ENCODE measurements at regions not wholly inside any gene's neighbourhood (a gene's known extent, or its start where the extent isn't known, plus 50 kb on each side); places are given as distances from the start of the nearest gene placed in this dataset.
"Not testable (repeated sequence)": the region's sequence is repeated elsewhere in the genome, so short reads cannot be mapped to it uniquely, and the experiment has no call there.

GRCh38 chr13:88707646-88708045 is 1036.5 kb downstream of the SLITRK5 start:
- ChIA-PET POLR2A (ENCODE audit: low non-redundant PET) (no interaction called here), CTCF (no interaction called here)
- H3K27ac ChIP-seq, result no peak overlapping the region
- TF ChIP-seq CTCF (conservative IDR thresholded peaks at IDR 0.05; ENCODE audit: low read depth), result no peak
- DNase-seq (ENCODE audit: low spot score), result no peak

GRCh38 chr13:88717946-88718345 is 1046.8 kb downstream of the SLITRK5 start:
- no peak overlapping the region for H3K27ac ChIP-seq
- ChIA-PET POLR2A (ENCODE audit: low non-redundant PET) (no interaction called here), CTCF (no interaction called here)
- no peak for DNase-seq (ENCODE audit: low spot score)
- no peak for TF ChIP-seq CTCF (conservative IDR thresholded peaks at IDR 0.05; ENCODE audit: low read depth)

- POLR2A ChIA-PET (ENCODE audit: low non-redundant PET), result no interaction called here
- no peak overlapping the region for H3K27ac ChIP-seq
- CTCF ChIA-PET, result no interaction called here
- TF ChIP-seq CTCF (conservative IDR thresholded peaks at IDR 0.05; ENCODE audit: low read depth), result no peak
- no peak for DNase-seq (ENCODE audit: low spot score)
These were observed 1047.6 kb downstream of the SLITRK5 start for GRCh38 chr13:88718781-88719180.

- H3K27ac ChIP-seq, result no peak overlapping the region
- TF ChIP-seq CTCF (conservative IDR thresholded peaks at IDR 0.05; ENCODE audit: low read depth), result no peak
- ChIA-PET POLR2A (ENCODE audit: low non-redundant PET) (no interaction called here), CTCF (no interaction called here)
- no peak for DNase-seq (ENCODE audit: low spot score)
These were observed 1054.9 kb downstream of the SLITRK5 start for GRCh38 chr13:88726075-88726474.

GRCh38 chr13:88727236-88727635 is 1056.1 kb downstream of the SLITRK5 start:
- DNase-seq (ENCODE audit: low spot score); CTCF ChIA-PET; H3K27ac ChIP-seq; POLR2A ChIA-PET (ENCODE audit: low non-redundant PET): not testable (repeated sequence)

GRCh38 chr13:88729605-88730004 is 1058.4 kb downstream of the SLITRK5 start:
- CTCF ChIA-PET, result interaction anchor here (0.6 kb wide), 1 partner anchor 1059 kb away, joined by 6 read pairs; no protein-coding TSS in a partner anchor
- POLR2A ChIA-PET (ENCODE audit: low non-redundant PET), result no interaction called here
- TF ChIP-seq CTCF (conservative IDR thresholded peaks at IDR 0.05; ENCODE audit: low read depth), result no peak
- no peak overlapping the region for H3K27ac ChIP-seq
- no peak for DNase-seq (ENCODE audit: low spot score)

- no peak for TF ChIP-seq CTCF (conservative IDR thresholded peaks at IDR 0.05; ENCODE audit: low read depth)
- ChIA-PET CTCF (no interaction called here), POLR2A (ENCODE audit: low non-redundant PET) (no interaction called here)
- no peak overlapping the region for H3K27ac ChIP-seq
- DNase-seq (ENCODE audit: low spot score), result no peak
These were observed 1064.9 kb downstream of the SLITRK5 start for GRCh38 chr13:88736026-88736425.

Measured in RWPE1 (cell line).